Heart left ventricle (tissue), 16 donors: ENCODE measurements at regions not wholly inside any gene's neighbourhood (a gene's known extent, or its start where the extent isn't known, plus 50 kb on each side); places are given as distances from the start of the nearest gene placed in this dataset.

Source experiments
- ATAC-seq, 4 donors: fragments of 200-7000 bp; cut with Tn5 transposase; one replicate each; pipeline ENCODE4 v1.9.1; 2020 to 2022; ENCODE audit warnings: moderate library complexity in 4 of 4, mild to moderate bottlenecking in 3 of 4, moderate number of reproducible peaks in 1 of 4
- DNase-seq, 5 donors: peaks; one replicate each; pipeline ENCODE4 v3.0.0-alpha.2; 2020
- H3K27ac ChIP-seq, 12 donors: fragments of 200-600 bp; sonication (generic) in 4 of 12; one replicate each; pipeline versions ENCODE4 v1.5.0 to v1.8.0; 2016 to 2022; ENCODE audit warnings: mild to moderate bottlenecking in 2 of 12
- H3K27me3 ChIP-seq, 9 donors: fragments of 200-600 bp; sonication (generic) in 2 of 9; one replicate each; pipeline versions ENCODE4 v1.5.1 to v1.8.0; 2016 to 2022; ENCODE audit warnings: mild to moderate bottlenecking in 3 of 9
- H3K36me3 ChIP-seq, 9 donors: fragments of 200-600 bp; sonication (generic) in 2 of 9; one replicate each; pipeline versions ENCODE4 v1.5.0 to v1.8.0; 2018 to 2022; ENCODE audit warnings: mild to moderate bottlenecking in 2 of 9
- H3K4me1 ChIP-seq, 12 donors: fragments of 200-600 bp; sonication (generic) in 4 of 12; one replicate each; pipeline versions ENCODE4 v1.5.0 to v1.8.0; 2016 to 2022; ENCODE audit warnings: mild to moderate bottlenecking in 3 of 12
- H3K4me3 ChIP-seq, 12 donors: fragments of 200-600 bp; sonication (generic) in 4 of 12; one replicate each; pipeline versions ENCODE4 v1.5.0 to v1.8.0; 2017 to 2022; ENCODE audit warnings: mild to moderate bottlenecking in 9 of 12, moderate library complexity in 4 of 12
- H3K9me3 ChIP-seq, 12 donors: fragments of 200-600 bp; sonication (generic) in 4 of 12; one replicate each; pipeline versions ENCODE4 v1.5.0 to v1.8.0; 2016 to 2022; ENCODE audit warnings: mild to moderate bottlenecking in 1 of 12
- CTCF ChIP-seq, 12 donors: fragments of 200-600 bp; sonication (generic) in 4 of 12; IDR thresholded peaks; one replicate each; pipeline versions ENCODE4 v1.5.0 to v1.8.0; 2018 to 2022; ENCODE audit warnings: antibody characterized with exemption in 12 of 12, mild to moderate bottlenecking in 5 of 12
- POLR2A ChIP-seq, 2 donors: fragments of 450-650 bp; IDR thresholded peaks; one replicate each; pipeline ENCODE4 v1.6.1; 2017; ENCODE audit warnings: antibody characterized with exemption in 2 of 2, mild to moderate bottlenecking in 2 of 2, moderate library complexity in 2 of 2
- WGBS, 4 donors: extraction: QIAGEN DNeasy Blood & Tissue Kit in 2 of 4; methylation state at CpG; one replicate each; pipeline versions ENCODE4 v1.1.5 to v1.1.7; 2013 to 2018; 5-methylcytosine and 5-hydroxymethylcytosine counted together
- intact Hi-C, 10 donors: fragments of 100-400 bp; cut with DNase I; formaldehyde crosslinking; loops; one replicate each; pipeline versions ENCODE4 v1.11.1 to v1.14.2; 2022
- donor health status: ischemic (EF 13 %, LVEDD 7.1; RV severe dilation, severe dysfunction).
- donor health status: healthy with polysubstance abuse.
- donor health status: DM: no; HTN: yes; CAD: no.
- donor health status: DM: no; HTN: no; CAD: no.
- donor health status: ischemic (EF 25% LVEDD 6.9; RV normal size, moderate dysfunction).
- donor health status: ischemic (EF 25% LVEDD 5.7; RV mildly dilated, moderate dysfunction).
- donor health status: healthy.
- donor health status: DM: yes; HTN: yes; CAD: no.
- donor health status: ischemic (EF 35%, LVEDD 5.7; RV mildly dilated, moderate dysfunction).
- donor health status: nonischemic (EF 11% LVEDD 7.7; RV severe dilation, severe dysfunction).
- donor health status: DM: yes; HTN: yes; CAD: no.
- donor health status: PGD.
- donor health status: ischemic (EF 29% LVEDD 5.4; RV normal size, mild dysfunction).
- donor health status: nonischemic (EF 23%, LVEDD 6.1; RV moderate dilation, normal function).

GRCh38 chr13:62631124-62631523 lies 1215.5 kb upstream of the PCDH20 start:
- Histone ChIP-seq H3K4me3 (no peak overlapping the region), H3K27me3 (no peaks in the 10 kb centered on the region), H3K27ac (no peak overlapping the region), H3K9me3 (peaks cover 0 to 9% (median 0%) of the 10 kb centered on the region in 12 donors), H3K36me3 (no peaks in the 10 kb centered on the region), H3K4me1 (no peaks in the 10 kb centered on the region)
- DNase-seq (no peak), ATAC-seq (no peak)
- intact Hi-C loops: no loop called here
- TF ChIP-seq CTCF (IDR thresholded peaks at IDR 0.05): no peak
- no peak for TF ChIP-seq POLR2A (IDR thresholded peaks at IDR 0.05)

GRCh38 chr13:62629618-62630017 lies 1214.0 kb upstream of the PCDH20 start:
- H3K36me3 ChIP-seq: no peaks in the 10 kb centered on the region
- DNase-seq: no peak
- ATAC-seq: no peak
- TF ChIP-seq POLR2A (IDR thresholded peaks at IDR 0.05) (no peak), CTCF (IDR thresholded peaks at IDR 0.05) (no peak)
- no peak overlapping the region for H3K27ac ChIP-seq
- H3K4me1 ChIP-seq: no peaks in the 10 kb centered on the region
- no peaks in the 10 kb centered on the region for H3K27me3 ChIP-seq
- intact Hi-C loops: no loop called here
- no peak overlapping the region for H3K4me3 ChIP-seq
- H3K9me3 ChIP-seq: peaks cover 0 to 14% (median 0%) of the 10 kb centered on the region in 12 donors
- 51 to 62% (median 54%) methylated on average over 3 of the region's 3 CpGs for WGBS, 4 donors

GRCh38 chr13:62627226-62627625 lies 1211.6 kb upstream of the PCDH20 start:
- H3K4me1 ChIP-seq: no peaks in the 10 kb centered on the region
- 84 to 93% (median 89%) methylated on average over 15 of the region's 15 CpGs for WGBS, 4 donors
- intact Hi-C loops: no loop called here
- H3K4me3 ChIP-seq: no peak overlapping the region
- TF ChIP-seq CTCF (IDR thresholded peaks at IDR 0.05): no peak
- no peak for TF ChIP-seq POLR2A (IDR thresholded peaks at IDR 0.05)
- no peaks in the 10 kb centered on the region for H3K27me3 ChIP-seq
- H3K36me3 ChIP-seq: no peaks in the 10 kb centered on the region
- DNase-seq (no peak), ATAC-seq (no peak)
- H3K9me3 ChIP-seq: peaks cover 0 to 12% (median 0%) of the 10 kb centered on the region in 12 donors
- no peak overlapping the region for H3K27ac ChIP-seq

- Histone ChIP-seq H3K27ac (no peak overlapping the region), H3K27me3 (no peaks in the 10 kb centered on the region), H3K36me3 (no peaks in the 10 kb centered on the region), H3K9me3 (peaks cover 0 to 12% (median 0%) of the 10 kb centered on the region in 12 donors), H3K4me3 (no peak overlapping the region), H3K4me1 (no peaks in the 10 kb centered on the region)
- ATAC-seq (no peak), DNase-seq (no peak)
- 36 to 56% (median 48%) methylated on average over 5 of the region's 5 CpGs for WGBS, 4 donors
- intact Hi-C loops: no loop called here
- TF ChIP-seq POLR2A (IDR thresholded peaks at IDR 0.05) (no peak), CTCF (IDR thresholded peaks at IDR 0.05) (no peak)
Measured at GRCh38 chr13:62626771-62627170, 1211.1 kb upstream of the PCDH20 start.
